DND-41 (cell line): ENCODE measurements at regions not wholly inside any gene's neighbourhood (a gene's known extent, or its start where the extent isn't known, plus 50 kb on each side); places are given as distances from the start of the nearest gene placed in this dataset.

Source experiments
- ATAC-seq: fragments of 200-7000 bp; cut with Tn5 transposase; 3 replicates; pipeline ENCODE4 v1.9.1; 2021; ENCODE audit warnings: low read depth; ENCODE audit not compliant: insufficient read depth
- DNase-seq: peaks from one replicate; pipeline ENCODE4 v3.0.0-alpha.2; 2020
- H2AFZ ChIP-seq: 2 replicates; pipeline ENCODE4 v1.6.0; 2012; ENCODE audit warnings: low read depth, low read length
- H3K27ac ChIP-seq: 2 replicates; pipeline ENCODE4 v1.5.1; 2012; ENCODE audit warnings: low read length, inconsistent platforms
- H3K27me3 ChIP-seq: fragments of 200-600 bp; sonication (generic); 2 replicates; pipeline ENCODE4 v1.6.0; 2012; ENCODE audit warnings: low read length, mild to moderate bottlenecking, inconsistent platforms; ENCODE audit not compliant: insufficient read depth, poor library complexity
- H3K36me3 ChIP-seq: 2 replicates; pipeline ENCODE4 v1.5.1; 2012; ENCODE audit warnings: low read length, inconsistent platforms; ENCODE audit not compliant: insufficient read depth
- H3K4me1 ChIP-seq: 2 replicates; pipeline ENCODE4 v1.5.1; 2012; ENCODE audit warnings: mild to moderate bottlenecking, low read length; ENCODE audit not compliant: insufficient read depth
- H3K4me2 ChIP-seq: 2 replicates; pipeline ENCODE4 v1.6.0; 2012; ENCODE audit warnings: mild to moderate bottlenecking, moderate library complexity, low read length, inconsistent platforms; ENCODE audit not compliant: insufficient read depth
- H3K4me3 ChIP-seq, 2 experiments: fragments of 200-600 bp in 1 of 2; shearing (Covaris generic) in 1 of 2; 2 replicates each; pipeline ENCODE4 v1.5.1; 2012 to 2016; ENCODE audit warnings: inconsistent platforms in 2 of 2, low read length in 2 of 2, mild to moderate bottlenecking in 2 of 2, low read depth in 1 of 2, moderate library complexity in 1 of 2
- H3K79me2 ChIP-seq: 2 replicates; pipeline ENCODE4 v1.6.0; 2012; ENCODE audit warnings: low read length, inconsistent platforms; ENCODE audit not compliant: insufficient read depth
- H3K9ac ChIP-seq: 2 replicates; pipeline ENCODE4 v1.6.0; 2012; ENCODE audit warnings: low read depth, mild to moderate bottlenecking, inconsistent platforms, low read length, moderate library complexity
- H3K9me3 ChIP-seq: 2 replicates; pipeline ENCODE4 v1.5.1; 2012; ENCODE audit warnings: low read length, moderate library complexity, mild to moderate bottlenecking, inconsistent platforms; ENCODE audit not compliant: insufficient read depth, severe bottlenecking
- H4K20me1 ChIP-seq: 2 replicates; pipeline ENCODE4 v1.6.0; 2012; ENCODE audit warnings: low read length; ENCODE audit not compliant: insufficient read depth
- CTCF ChIP-seq: IDR thresholded peaks from 2 replicates; pipeline ENCODE4 v1.5.1; 2012; ENCODE audit warnings: borderline replicate concordance, low read length, moderate library complexity, mild to moderate bottlenecking; ENCODE audit not compliant: poor library complexity, severe bottlenecking; ENCODE audit errors: extremely low read depth
- EZH2 ChIP-seq: IDR thresholded peaks from 3 replicates; pipeline ENCODE4 v1.6.1; 2012; ENCODE audit warnings: borderline replicate concordance, low read depth, mild to moderate bottlenecking, moderate library complexity, low read length, inconsistent platforms; ENCODE audit not compliant: severe bottlenecking

GRCh38 chr6:164206807-164207423, 792.4 kb downstream of the QKI start:
- no peak overlapping the region for H2AFZ ChIP-seq
- H3K9ac ChIP-seq, result no peak overlapping the region
- H3K27me3 ChIP-seq, result no peaks in the 10 kb centered on the region
- H3K4me3 ChIP-seq, result no peak overlapping the region
- H4K20me1 ChIP-seq, result no peaks in the 10 kb centered on the region
- H3K79me2 ChIP-seq, result no peaks in the 10 kb centered on the region
- H3K4me1 ChIP-seq, result no peaks in the 10 kb centered on the region
- H3K27ac ChIP-seq, result no peak overlapping the region
- TF ChIP-seq EZH2 (no peak), CTCF (no peak)
- H3K9me3 ChIP-seq, result no peaks in the 10 kb centered on the region
- H3K4me2 ChIP-seq, result no peak overlapping the region
- H3K36me3 ChIP-seq, result no peaks in the 10 kb centered on the region
- ATAC-seq (no peak), DNase-seq (no peak)

- H3K4me3 ChIP-seq, result no peak overlapping the region
- H3K36me3 ChIP-seq, result no peaks in the 10 kb centered on the region
- no peaks in the 10 kb centered on the region for H3K4me1 ChIP-seq
- no peaks in the 10 kb centered on the region for H4K20me1 ChIP-seq
- no peak for TF ChIP-seq CTCF
- TF ChIP-seq EZH2, result no peak
- no peak overlapping the region for H2AFZ ChIP-seq
- no peak overlapping the region for H3K9ac ChIP-seq
- no peaks in the 10 kb centered on the region for H3K9me3 ChIP-seq
- H3K27me3 ChIP-seq, result no peaks in the 10 kb centered on the region
- no peak overlapping the region for H3K27ac ChIP-seq
- no peak for ATAC-seq
- H3K79me2 ChIP-seq, result no peaks in the 10 kb centered on the region
- no peak for DNase-seq
- H3K4me2 ChIP-seq, result no peak overlapping the region
Observed at GRCh38 chr6:164200071-164200470, 785.6 kb downstream of the QKI start.

- no peaks in the 10 kb centered on the region for H3K9me3 ChIP-seq
- DNase-seq, result no peak
- no peak overlapping the region for H2AFZ ChIP-seq
- H3K4me2 ChIP-seq, result no peak overlapping the region
- TF ChIP-seq EZH2 (no peak), CTCF (no peak)
- H3K9ac ChIP-seq, result no peak overlapping the region
- H3K4me1 ChIP-seq, result no peaks in the 10 kb centered on the region
- no peaks in the 10 kb centered on the region for H3K36me3 ChIP-seq
- ATAC-seq, result no peak
- no peaks in the 10 kb centered on the region for H4K20me1 ChIP-seq
- H3K79me2 ChIP-seq, result no peaks in the 10 kb centered on the region
- H3K27ac ChIP-seq, result no peak overlapping the region
- no peaks in the 10 kb centered on the region for H3K27me3 ChIP-seq
- no peak overlapping the region for H3K4me3 ChIP-seq
Observed at GRCh38 chr6:164195942-164196281, 781.4 kb downstream of the QKI start.
